EH (cell line): ENCODE measurements at regions not wholly inside any gene's neighbourhood (a gene's known extent, or its start where the extent isn't known, plus 50 kb on each side); places are given as distances from the start of the nearest gene placed in this dataset.
"Not testable (repeated sequence)": the region's sequence is repeated elsewhere in the genome, so short reads cannot be mapped to it uniquely, and the experiment has no call there.

ENCODE experiments used
- DNase-seq: peaks from one replicate; pipeline ENCODE4 v3.0.0-alpha.2; 2015; ENCODE audit warnings: low read depth

DNA sequence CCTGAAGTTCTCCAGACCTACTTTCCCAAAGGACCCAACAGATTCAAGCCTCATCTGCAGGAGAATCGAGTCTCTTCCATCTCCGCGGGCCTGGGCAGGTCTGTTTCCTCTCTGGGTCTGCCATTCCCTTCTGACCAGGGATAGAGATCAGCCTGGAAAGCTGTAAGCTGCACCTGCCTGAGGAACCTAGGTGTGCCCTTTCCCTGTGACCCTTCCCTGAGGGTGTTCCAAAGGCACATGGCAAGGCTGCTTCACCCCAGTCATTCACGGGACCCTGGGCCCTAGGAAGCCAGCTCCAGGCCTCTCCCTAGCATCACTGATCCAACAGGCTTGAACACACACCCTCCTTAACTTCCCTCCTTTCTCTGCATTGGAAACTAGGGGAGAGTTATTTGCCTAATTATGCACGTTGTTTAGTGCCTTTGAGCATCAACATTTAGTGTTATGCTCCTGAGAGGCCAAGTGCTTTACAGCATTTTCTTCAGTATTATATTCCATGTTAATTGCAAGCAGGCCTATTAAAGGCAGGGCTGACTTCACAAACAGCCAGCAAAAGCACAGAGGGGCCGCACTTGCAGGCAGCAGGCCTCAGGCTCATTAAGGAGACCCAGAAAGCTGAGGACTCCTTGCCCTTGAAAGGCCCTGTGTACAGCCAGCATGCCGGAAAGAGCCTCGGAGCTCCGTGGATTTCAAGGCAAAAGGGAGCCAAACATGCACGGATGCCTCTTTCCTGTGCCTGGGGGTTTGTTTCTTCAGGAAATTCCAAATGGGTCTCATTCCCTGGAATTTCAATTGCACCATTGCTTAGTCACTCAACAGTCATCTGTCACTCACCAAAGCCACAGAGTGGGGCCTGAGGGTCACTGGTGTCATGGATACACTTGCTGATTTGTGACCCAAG, 91.0 kb upstream of the FAM20C start:
- DNase-seq, result peak; percentile 98

- no peak for DNase-seq
Measured at GRCh38 chr7:102047-102711, 90.2 kb upstream of the FAM20C start.

DNA sequence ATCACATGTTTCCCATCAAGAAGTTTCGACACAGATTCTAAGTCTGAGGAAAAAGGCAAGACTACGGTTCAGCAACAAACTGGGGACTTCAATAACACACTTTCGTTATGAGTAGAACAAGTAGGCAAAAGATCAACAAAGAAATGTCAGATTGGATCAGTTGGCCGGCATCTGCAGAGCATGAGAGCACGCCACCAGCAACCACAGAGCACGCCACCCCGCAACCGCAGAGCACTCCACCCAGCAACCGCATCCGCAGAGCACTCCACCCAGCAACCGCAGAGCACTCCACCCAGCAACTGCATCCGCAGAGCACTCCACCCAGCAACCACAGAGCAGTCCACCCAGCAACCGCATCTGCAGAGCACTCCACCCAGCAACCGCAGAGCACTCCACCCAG, 89.7 kb upstream of the FAM20C start:
- DNase-seq, result peak; percentile 83

- not testable (repeated sequence) for DNase-seq
Measured at GRCh38 chr7:103981-104380, 88.4 kb upstream of the FAM20C start.

DNA sequence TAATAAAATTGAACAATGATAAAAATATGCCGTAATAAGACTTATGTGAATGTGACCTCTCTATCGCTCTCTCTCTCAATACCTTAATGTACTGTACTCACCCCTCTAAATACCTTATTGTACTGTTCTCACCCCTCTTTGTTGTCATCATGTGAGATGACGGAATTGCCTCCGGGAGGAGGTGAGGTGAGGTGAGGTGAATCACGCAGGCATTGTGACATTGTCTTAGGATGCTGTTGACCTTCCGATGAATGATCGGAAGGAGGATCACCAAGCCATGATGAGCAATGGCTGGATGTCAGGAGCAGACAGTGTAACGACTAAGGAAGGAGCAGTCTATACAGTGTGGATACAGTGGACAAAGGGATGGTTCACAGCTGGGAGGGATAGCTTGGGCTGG, 87.4 kb upstream of the FAM20C start:
- DNase-seq, result no peak

DNA sequence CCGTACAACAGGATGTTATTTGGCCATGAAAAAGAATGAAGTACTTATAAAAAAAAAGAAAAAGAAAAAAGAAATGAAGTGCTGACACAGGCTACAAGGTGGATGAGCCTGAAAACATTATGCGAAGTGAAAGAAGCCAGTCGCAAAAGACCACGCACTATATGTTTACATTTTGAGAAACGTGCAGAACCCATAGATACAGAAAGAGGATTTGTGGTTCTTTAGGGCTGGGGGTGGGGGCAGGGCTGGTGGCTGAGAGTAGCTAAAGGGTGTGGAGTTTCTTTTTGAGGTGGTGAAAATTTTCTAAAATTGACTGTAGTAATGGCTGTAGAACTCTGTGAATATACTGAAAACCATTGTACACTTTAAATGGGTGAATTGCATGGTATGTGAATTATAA, 86.0 kb upstream of the FAM20C start:
- no peak for DNase-seq

- DNase-seq, result no peak
Measured at GRCh38 chr7:107233-107632, 85.1 kb upstream of the FAM20C start.

DNA sequence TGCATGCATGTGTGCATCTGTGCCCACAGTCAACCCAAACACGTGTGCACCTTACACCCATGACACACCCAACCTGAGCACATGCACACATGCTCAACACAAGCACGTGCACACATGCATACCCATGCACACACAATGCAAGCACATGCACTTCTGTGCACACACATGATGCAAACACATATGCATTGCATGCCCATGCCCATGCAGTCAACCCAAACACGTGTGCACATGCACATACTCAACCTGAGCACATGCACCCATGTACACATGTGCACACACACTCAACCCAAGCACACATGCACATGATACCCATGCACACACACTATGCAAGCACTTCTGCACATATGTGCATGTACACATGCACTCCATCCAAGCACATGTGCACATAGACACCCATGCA, 84.5 kb upstream of the FAM20C start:
- no peak for DNase-seq

GRCh38 chr7:109094-109493, 83.3 kb upstream of the FAM20C start:
- DNase-seq, result no peak

DNA sequence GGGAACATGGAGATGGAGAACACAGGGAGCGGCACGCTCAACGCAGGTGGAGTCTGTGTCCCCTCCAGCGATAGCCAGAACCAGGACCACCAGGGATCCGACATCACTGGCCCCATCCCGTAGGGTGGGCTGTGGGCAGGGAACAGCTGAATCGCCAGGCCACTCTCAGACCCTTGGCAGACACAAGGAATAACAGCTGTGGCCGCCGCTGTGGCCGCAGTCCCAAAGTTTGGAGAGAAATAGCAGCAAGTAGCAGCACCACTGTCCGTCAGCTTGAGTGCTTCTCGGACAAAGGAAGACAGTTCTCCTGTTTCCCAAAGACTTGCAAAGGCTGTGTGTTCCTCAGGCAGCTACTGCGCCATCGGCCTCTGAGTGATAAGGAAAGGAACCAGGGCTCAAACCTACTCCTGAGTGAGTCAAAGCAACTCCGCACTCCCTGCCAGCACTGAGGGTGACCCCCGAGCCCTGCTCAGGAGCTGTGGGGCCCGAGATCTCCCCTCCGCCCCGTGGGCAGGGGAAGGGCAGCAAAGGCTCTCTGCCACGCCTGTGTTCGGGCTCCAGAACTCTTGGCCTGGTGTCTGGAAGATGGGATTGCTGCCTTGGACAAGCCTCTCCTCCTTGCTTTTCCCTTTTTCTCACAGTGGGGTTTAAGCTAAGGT, 82.3 kb upstream of the FAM20C start:
- no peak for DNase-seq

DNA sequence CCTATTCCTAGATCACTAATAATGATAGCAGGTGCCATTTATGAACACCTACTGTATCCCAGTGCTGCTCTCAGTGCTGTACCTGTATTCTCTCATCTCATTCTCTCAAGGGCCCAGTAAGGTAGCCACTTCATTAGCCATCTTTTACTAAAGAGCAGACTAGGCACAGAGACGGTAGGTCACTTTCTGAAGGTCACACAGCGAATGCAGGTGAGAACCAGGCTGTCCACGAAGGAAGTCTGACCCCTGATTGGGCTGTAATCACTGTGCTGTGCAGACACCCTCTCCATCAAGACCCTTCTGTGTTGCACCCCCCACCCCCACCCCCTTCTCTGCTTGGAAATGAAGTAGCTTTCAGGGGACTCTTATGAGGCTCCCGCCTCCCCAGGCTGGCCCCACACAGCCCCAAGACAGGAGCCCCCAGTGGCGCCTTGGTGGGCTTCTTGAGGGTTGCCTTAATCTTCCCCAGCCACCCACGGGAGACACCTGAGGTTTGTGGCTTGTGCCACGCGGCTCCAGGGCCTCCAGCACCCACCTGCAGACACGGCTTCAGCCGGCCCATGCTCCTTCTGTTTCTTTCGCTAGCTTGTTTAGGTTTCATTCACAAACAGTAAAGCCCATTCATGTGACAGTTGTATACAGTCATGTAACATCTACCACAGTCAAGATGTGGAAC, 81.7 kb upstream of the FAM20C start:
- no peak for DNase-seq

- peak; percentile 35 for DNase-seq
Measured at GRCh38 chr7:111591-111990, 80.8 kb upstream of the FAM20C start.

DNA sequence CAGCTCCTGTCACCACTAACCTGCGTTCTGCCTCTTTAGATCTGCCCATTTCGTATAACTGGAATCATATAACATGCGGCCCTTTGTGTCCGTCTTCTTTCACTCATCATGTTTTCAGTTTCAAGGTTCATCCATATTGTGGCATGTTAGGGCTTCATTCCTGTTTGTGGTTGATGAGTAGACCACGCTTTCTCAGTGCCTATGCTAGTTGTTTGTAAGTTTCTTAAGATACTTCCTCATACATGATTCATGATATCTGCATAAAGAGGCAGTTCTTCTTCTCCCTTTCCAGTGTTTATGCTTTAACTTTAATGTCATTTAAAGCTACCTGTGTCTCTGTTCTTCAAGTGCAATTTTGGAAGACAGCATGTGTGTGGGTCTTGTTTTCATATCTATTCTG, 79.5 kb upstream of the FAM20C start:
- no peak for DNase-seq

- peak; percentile 48 for DNase-seq
Measured at GRCh38 chr7:115274-115911, 77.0 kb upstream of the FAM20C start.

GRCh38 chr7:116188-116981, 76.0 kb upstream of the FAM20C start:
- no peak for DNase-seq

DNA sequence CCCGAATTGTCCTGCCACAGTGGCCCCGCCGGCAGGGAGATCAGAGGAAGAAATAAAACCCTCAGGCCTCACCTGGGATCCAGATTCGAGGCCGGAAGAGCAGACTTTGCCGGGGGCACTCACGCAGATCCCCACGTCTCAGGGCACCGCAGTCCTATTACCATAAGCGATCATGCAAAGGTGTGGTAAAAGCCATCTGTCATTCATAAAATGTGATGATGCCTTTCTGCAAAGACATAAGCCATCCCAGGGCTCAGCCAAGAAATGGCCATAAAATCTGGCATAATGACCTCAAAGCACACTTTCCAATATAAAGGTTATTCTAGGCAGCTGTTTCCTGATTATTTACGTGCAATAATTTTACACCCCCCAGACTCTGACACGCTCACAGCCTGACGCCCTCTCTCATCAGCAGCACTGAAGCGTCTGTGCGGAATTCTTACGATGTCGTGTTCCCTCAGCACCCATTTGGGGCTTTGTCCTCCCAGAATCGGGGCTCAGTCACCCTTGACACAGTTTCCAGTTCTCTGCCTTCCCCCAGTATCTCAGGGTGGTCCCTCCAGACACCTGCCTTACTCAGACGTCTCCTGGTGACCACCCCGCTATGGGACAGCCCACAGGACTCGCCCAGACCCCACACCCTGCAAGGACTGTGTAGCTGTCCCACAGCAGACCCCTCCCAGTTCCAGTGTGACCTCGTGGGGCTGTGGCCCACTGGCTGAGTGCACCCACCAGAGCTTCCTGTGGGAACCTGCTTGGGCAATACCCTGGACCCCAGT, 74.3 kb upstream of the FAM20C start:
- DNase-seq, result no peak

- no peak for DNase-seq
Measured at GRCh38 chr7:118615-119391, 73.6 kb upstream of the FAM20C start.

- DNase-seq, result no peak
Measured at GRCh38 chr7:119392-120163, 72.8 kb upstream of the FAM20C start.
